Islet of Langerhans (tissue), 1 donor: ENCODE measurements at regions not wholly inside any gene's neighbourhood (a gene's known extent, or its start where the extent isn't known, plus 50 kb on each side); places are given as distances from the start of the nearest gene placed in this dataset.

Experiments
- FAIRE-seq: peaks from one replicate; lab custom pipeline; 2011; peaks lifted over from hg19 to GRCh38; lab: Jason Lieb, UNC

DNA sequence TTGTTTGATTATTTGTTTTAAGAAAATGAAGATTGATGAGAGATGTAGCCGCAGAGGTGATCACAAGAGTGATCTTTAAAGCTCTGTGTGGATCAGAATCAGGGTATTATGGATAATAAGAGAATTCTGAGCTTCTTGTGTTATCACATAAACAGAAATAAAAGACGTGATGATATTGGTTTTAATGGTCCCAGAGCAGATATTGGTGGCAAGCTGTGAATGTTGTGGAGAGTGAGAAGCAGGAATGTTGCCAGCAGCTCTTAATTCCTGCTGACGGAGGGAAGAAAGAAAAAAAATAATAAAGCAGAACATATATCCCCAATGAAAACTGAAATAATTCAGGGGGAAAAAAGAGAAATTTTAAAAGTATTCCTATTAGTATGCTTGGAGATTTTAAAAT is 1015.9 kb downstream of the PCDH18 start:
- no peak for FAIRE-seq

DNA sequence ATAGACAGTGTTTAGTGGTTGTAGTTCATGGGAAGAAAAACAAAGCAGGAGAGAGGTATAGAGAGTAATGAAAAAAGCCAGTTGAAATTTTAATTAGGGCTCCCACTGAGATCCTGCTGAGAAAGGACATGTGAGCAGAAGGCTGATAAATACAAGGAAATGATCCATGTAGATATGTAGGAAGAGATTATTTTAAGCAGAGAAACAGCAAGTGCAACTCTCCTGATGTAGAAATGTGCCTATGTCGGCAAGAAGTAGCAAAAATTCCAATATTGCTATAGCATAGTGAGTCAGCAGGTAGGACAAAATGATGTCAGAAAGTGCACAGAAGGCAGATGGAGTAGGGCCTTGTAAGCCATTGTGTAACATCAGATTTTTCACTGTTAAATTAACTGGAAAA is 1027.3 kb downstream of the PCDH18 start:
- no peak for FAIRE-seq

DNA sequence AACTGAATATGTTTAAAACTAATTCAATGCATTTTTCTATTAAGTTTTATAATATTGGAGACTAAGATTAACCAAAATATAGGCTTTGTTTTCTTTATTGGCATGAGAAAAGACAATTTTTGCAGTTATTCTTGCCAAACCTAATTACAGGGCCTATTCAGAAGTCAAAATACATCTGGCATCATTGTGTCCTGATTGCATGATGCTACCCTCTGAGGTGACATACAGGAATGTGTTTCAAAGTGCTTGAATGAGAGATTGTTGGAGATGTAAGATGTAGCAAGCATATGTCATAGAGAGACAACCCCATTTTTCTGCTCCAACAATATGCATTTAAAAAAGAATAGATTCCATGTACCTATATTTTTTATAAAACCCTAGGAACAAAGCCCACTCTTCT is 1036.4 kb downstream of the PCDH18 start:
- FAIRE-seq: no peak

DNA sequence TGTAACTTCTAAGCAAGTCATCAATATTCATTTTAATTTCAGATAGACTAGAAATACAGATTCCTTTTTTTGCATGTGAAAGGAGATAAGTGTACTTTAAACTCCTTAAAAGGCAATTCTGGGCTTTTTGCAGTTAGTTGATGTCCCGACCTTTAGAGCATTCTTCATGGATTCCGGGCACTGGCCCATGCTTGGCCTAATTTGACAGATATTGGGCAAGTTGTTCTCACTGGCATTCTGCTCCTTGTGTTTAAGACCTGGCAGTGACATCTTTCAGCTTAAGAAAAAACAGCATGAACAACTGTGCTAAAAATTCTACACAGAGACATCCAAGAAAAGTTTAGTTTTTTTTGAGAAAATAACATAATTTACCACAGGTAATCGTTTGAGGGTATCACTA is 1037.2 kb downstream of the PCDH18 start:
- no peak for FAIRE-seq

DNA sequence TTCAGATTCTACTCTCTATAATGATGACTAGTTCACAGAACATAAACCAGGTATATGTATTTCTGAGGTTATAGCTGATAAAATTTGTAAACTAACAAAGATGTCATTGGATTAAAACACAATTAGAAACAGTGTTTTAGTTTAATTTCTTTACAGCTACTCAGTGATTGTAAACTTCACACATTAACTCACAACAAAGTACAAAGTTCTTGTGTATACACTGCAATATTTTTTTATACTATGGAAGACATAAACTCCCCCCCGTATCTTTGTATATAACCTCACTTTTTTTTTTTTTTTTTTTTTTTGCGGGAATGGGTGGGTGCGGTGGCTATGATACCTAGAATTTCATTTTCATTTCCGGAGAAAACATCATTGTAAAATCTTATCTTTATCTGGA is 1043.2 kb downstream of the PCDH18 start:
- no peak for FAIRE-seq

DNA sequence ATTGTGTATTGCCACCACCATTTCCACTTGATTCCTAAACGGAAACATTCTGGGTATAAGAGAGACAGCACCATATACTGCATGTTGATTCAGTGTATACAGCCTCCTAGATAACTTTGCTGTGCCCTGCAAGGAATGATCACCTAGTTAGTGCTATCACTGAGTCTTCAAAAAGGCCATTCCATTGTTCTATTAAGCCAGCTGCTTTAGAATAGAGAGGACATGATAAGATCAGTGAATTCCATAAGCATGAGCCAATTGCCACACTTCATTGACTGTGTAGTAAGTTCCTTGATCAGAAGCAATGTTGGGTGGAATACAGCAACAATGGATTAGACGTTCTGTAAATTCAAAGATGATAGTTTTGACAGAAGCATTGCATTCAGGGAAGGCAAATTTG is 1047.3 kb downstream of the PCDH18 start:
- no peak for FAIRE-seq

DNA sequence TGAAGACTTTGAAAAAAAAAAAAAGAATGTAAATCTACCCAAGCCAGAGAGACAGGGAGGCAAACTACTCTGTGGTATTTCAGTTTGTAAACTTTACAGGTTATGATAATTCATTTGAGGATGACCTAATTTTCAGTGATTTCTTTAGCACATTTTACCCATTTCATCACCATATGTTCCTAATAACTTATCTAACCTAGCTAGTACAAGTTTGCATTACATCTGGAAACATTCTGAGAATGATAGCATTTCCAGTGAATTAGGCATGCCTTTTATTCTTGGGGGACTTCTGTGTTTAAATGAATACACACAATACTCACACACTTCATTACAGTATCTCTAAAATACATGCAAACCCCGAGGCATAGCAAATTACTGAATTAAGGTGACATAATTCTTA is 1055.5 kb downstream of the PCDH18 start:
- FAIRE-seq: no peak

DNA sequence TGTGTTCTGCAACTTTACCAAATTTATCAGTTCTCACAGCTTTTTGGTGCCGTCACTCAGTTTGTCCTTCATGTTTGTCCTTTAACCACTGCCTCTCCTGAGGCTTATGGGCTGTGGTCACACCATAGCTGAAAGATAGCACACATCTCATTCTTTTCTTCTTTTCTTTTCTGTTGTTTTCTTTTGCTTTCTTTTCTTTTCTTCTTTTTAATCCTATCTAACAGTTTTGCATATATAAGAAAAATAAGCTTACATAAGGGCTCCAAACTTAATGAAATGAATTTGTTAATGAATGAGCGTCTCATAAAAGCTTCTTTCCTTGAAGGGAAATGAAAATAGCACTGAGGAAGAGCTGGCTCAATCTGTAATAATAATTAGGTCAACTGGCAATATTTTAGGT is 1061.2 kb downstream of the PCDH18 start:
- FAIRE-seq: no peak

DNA sequence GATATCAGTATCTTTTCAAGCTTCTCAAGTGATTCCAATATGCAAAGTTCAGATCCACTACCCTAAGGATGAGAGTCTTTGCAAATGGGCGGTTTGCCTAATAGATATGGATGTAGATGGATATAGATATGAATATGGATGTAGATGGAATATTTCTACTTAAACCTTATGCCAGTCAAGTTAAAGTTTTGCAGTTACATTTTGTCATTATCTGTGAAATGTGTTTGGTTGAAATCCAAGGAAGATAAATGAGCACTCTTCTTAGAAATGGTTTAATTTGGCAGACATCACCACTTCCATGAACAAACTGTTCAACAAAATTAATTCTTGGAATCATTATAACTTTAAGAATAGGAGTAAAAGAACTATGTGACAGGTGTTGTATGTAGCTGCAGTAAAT is 1066.6 kb downstream of the PCDH18 start:
- no peak for FAIRE-seq

DNA sequence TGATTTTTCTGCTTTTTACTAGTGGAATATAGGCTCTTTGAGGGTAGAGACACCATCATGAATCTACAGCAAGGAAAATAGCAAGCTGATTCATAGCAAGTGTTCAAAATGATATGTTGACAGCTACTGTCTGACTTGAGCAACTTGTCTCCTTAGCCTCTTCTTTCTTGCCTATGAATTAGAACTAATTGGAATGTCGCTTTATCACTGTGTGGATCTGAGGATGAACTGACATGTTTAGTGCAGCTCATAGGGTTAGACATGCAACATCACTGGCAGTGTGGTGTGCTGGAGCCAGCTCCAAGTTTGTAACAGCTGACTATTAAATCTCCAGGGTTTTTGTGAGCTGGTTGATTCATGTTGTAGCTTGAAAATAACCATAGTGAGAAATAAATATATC is 1068.4 kb downstream of the PCDH18 start:
- no peak for FAIRE-seq

DNA sequence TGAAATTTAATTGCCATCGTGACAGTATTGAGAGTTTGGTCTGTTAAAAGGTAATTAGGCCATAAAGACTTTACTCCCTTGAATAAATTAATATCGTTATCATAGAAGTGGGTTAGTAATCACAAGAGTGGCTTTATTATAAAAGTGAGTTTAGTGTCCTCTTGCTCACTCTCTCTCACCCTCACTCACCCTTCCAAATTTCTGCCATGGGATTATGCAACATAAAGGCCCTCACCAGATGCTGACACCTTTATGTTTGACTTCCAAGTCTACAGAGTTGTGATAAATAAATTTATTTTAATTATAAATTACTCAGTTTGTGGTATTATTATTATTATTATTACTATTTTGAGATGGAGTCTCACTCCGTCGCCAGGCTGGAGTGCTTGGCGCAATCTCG is 1070.8 kb downstream of the PCDH18 start:
- no peak for FAIRE-seq

DNA sequence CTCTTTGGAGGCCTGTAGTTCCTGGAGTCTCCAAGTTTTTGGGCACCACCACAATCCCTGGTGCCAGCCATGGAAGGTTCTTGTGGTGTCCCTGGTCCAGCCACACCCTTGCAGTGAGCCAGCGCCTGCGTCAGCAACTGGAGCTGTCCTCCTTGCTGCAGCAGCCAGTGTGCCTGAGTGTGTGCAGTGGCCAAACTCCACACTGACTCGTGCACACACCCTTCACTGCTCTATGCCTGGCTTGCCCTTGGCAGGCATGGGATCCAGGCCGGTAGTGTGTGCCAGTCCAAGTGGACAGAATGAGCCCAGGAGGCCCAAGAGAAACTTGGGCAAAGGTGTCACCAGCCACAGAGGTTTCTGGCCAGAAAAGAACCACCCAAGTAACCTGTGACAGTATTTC is 1074.0 kb downstream of the PCDH18 start:
- FAIRE-seq: no peak

DNA sequence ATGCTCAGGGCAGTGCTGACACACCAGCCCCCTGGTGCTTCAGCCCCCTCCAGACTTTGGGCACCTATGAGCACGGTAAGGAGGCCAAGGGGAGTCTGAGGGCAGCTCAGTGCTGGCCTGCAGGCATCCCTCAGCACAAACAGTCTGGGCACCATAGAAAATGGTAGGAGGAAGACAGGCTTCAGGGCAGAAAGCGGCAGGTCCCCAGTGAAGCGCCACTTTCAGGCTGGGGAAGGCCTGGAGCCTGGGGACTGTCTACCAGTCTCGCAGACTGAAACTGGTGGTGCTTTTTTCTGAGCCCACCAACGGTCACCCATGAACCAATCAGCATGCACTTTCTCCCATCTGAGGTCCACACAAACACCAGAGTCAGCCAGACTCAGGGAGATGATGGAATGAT is 1074.7 kb downstream of the PCDH18 start:
- FAIRE-seq: no peak

DNA sequence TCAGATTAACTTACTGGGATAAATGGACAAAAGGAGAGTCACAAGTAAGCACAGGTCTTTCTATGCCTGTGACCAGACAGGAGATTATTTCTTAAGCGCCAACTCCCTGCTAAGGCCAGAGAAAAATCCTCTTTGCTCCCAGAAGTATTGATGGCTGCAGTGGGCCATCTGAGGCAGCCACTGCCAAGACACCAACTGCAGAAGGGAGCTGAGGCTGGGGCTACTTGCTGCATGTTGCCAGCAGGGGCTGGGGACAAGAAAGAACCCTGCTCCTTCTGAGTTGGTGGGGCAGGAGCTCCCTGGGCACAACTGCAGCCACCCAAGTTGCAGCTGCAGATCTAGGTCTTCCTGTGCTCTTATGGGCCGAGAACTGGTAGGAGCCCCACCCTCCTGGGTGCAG is 1075.3 kb downstream of the PCDH18 start:
- FAIRE-seq: no peak

DNA sequence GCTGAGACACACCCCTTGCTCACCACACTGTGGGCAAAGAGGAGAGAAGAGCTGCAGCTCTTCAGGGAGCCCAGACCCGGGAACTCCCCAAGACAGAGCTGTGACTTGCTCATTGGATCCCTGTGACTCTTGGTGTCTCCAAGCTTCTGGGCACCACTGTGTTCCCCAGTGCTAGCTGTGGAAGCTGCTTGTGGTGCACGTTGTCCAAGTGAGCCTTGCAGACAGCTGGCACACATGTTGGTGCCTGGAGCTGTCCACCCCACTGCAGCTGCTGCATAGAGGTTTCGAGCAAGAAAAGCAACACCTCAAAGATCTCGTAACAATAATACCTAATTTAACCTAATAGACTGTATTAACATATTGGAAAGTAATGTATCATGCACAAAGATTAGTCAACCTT is 1089.3 kb downstream of the PCDH18 start:
- no peak for FAIRE-seq

DNA sequence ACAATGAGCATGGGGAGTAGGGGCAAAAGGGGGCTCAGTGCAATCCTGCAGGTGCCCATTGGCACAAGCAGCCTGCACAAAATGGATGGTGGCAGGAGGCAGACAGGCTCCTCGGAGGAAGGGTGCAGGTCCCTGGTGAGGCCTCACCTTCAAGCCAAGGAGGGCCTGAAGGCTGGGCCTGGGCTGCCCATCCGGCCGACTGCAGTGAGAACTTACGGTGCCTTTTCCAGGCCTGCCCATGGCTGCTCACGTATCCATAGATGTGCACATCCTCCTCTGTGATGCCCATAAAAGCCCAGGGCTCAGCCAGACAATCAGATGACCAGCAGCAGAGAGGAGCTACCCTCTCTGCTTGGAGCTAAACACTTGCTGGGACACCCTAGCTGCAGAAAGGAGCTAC is 1089.8 kb downstream of the PCDH18 start:
- no peak for FAIRE-seq

DNA sequence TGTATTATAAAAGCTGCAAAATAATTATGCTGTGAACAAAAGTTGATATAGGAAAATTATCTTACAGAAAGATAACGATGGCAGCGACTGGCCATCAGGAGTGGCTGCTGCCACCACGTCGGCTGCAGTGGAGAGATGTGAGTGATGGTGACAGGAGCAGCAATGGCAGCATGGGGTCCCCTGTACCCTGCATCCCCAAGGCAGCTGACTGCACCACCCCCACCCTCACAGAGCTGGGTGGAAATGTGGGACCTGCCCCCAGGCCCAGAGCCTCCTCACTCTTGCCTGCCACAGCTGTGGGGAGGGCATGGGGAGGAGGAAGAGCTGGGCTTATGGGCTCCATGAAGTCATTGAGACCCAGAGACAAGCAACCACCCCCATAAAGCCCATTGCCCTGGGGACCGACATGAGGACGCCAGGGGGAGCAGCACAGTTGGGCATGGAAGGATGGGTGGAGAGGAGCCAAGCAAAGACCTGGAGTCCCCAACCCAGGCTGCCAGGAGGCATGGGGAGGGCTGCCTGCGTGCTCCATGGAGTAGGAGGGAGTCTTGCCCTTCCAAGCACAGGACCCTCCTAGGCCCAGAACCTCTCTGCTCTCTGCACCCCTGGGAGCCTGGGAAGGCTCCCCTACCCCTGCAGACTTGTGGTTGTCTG is 1090.5 kb downstream of the PCDH18 start:
- FAIRE-seq: no peak

DNA sequence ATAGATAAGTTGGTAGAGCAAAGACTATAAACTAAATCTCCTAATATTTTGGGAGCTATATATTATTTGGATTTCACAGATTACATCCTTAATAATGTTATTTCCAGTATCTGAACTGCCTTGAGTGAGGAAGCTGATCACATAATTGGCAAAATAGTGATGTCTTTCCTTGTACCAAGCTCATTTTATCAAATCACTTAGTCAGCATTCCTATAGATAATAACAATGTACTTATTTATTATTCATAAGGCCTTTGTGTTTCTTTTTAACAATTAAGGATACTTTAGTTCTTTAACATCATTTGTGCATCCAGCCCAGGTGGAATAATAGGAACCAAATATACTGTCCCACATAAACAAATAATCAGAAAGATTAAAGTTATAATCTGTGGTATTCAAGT is 1093.6 kb downstream of the PCDH18 start:
- FAIRE-seq: no peak

DNA sequence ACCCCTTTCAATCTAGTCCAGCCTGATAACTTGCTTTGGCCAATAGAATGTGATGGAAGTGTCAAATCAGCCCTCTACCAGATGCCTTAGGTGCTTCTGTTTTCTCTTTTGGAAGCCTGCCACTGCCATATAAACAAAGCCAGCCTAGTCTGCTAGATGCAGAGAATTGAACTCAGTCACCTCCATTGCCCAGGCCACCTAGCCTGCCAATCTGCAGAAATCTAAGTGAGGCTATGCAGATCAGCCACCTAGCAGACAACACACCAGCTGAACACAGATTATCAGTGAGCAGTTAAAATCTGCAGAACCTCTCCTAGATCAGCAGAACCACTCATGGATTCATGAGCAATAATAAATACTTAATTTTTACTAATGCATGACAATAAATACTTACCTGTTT is 1108.2 kb downstream of the PCDH18 start:
- no peak for FAIRE-seq

DNA sequence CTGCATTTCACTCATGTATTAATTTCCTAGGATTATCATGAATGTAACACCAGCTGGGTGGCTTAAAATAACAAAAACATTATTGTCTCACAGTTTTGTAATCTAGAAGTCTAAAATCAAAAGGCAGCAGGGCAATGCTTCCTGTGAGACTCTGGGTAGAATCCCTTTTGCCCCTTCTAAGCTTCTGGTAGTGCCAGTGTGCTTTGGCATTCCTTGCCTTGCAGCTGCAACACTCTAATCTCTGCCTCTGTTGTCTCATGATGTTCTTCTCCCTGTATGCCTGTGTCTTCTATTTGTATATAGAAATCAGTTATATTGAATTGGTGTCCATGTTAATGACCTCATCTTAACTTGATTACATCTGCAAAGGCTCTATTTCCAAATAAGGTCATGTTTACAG is 1117.3 kb downstream of the PCDH18 start:
- FAIRE-seq: no peak

DNA sequence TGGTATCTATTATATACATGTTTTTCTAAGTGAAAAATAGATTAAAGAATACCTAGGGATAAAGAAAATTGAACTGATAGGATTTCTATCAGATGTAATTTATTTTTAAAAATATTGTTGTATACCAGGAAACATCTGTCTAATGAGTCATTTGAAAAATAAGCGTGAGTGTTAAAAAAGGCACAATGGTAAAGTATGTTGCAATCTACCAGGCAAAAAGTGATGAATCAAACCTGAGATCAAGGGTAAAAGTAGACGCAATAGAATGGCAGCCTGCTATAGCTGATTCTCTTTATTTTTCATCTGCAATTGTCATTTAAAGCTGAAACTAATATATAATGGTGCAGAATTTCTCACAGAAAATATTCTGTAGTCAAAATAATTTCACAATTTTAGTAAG is 1119.6 kb downstream of the PCDH18 start:
- FAIRE-seq: no peak

DNA sequence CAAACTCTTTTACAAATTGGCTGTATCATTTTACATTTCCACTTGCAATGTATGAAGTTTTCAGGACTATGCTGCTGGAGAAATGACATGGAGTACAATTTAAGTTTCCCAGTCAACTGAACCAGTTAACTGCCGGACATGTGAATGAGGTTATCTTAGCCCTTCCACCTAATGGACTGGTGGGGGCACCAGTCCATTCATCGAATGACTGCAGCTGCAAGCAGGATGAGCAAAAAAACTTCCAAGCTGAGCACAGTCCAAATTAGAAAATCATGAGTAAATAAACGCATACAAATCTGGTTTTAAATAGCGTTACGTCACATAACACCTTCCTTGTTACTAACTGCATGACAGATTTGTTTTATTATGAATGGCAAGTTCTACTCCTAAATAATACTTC is 1131.5 kb downstream of the PCDH18 start:
- FAIRE-seq: no peak

DNA sequence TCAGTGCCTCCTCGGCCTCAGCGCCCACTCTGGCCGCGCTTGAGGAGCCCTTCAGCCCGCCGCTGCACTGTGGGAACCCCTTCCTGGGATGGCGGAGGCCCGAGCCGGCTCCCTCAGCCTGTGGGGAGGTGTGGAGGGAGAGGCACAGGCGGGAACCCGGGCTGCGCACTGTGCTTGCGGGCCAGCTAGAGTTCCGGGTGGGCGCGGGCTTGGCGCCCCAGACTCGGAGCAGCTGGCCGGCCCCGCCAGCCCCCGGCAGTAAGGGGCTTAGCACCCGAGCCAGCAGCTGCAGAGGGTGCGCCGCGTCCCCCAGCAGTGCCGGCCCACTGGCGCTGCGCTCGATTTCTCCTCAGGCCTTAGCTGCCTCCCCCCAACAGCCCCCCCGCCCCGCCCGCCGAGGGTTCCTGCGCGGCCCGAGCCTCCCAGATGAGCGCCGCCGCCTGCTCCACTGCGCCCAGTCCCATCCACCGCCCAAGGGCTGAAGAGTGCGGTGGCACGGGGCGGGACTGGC is 1137.0 kb downstream of the PCDH18 start:
- no peak for FAIRE-seq

DNA sequence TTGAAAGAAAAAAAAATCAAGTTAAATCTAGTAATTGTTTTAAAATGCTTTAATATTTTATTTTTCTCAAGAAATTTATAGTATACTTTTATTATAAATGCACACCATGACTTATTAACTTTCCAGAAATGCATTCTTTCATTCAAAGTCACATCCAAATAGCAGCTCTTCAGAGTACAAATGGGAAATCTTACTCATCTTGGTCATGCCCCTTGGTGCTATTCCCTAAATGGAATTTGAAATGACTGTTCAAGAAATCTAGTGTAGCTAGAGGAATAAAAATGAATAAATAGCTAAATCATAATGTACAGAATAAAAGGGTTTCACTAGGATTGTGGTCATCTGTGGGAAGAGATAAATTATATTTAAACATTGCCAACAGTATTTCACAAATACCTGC is 1139.7 kb downstream of the PCDH18 start:
- no peak for FAIRE-seq

DNA sequence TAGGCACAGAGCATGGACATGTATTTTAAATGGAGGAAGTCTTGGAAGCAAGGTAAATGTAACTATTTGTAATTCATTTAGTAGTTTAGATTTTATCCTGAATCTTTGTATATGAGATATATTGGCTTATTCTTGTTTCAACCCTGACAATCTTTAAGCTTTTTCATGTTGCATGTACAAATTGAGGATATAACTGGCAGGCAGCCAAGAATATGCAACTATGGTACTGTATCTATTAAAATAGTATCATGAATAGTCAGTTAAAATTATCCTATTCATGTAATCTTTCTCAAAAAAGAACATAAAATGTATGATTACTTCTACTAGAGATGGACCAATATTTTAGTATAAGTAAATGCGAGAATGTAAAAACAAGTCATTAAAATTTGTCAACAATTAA is 1141.5 kb downstream of the PCDH18 start:
- FAIRE-seq: no peak
